ENCODE measurements at regions not wholly inside any gene's neighbourhood (a gene's known extent, or its start where the extent isn't known, plus 50 kb on each side); places are given as distances from the start of the nearest gene placed in this dataset.

DNA sequence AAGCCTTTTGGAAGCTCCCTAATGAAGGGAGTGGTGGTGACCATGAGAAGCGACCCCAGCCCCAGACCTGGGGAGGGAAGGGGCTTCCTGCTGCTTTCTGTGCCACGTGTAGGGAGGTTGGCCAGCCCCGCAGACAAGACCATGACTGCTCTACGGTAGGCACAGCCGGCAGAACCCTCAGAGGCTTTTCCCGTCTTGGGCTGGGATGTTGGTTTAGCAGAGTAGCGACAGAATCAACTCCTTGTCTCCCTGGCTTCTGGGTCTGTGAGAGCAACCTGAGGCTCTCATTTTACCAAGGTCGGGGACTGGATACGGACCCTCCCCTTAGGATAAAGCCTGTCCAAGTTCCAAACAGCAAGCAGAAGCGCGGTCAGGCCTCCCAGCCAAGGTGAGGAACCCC is 123.3 kb downstream of the AXIN2 start:
- Mint-ChIP-seq H3K4me3 (no peak overlapping the region), H3K4me1 (peaks cover 53% of the 10 kb centered on the region), H3K9me3 (no peaks in the 10 kb centered on the region), H3K36me3 (no peaks in the 10 kb centered on the region), H3K27me3 (ENCODE audit: low read depth) (no peaks in the 10 kb centered on the region), H3K27ac (peak overlapping the region; percentile 87)
- TF ChIP-seq, protein P1, sequence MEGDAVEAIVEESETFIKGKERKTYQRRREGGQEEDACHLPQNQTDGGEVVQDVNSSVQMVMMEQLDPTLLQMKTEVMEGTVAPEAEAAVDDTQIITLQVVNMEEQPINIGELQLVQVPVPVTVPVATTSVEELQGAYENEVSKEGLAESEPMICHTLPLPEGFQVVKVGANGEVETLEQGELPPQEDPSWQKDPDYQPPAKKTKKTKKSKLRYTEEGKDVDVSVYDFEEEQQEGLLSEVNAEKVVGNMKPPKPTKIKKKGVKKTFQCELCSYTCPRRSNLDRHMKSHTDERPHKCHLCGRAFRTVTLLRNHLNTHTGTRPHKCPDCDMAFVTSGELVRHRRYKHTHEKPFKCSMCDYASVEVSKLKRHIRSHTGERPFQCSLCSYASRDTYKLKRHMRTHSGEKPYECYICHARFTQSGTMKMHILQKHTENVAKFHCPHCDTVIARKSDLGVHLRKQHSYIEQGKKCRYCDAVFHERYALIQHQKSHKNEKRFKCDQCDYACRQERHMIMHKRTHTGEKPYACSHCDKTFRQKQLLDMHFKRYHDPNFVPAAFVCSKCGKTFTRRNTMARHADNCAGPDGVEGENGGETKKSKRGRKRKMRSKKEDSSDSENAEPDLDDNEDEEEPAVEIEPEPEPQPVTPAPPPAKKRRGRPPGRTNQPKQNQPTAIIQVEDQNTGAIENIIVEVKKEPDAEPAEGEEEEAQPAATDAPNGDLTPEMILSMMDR (IDR thresholded peaks at IDR 0.05; ENCODE audit: unreplicated experiment) = no peak
- no peak for DNase-seq (ENCODE audit: low spot score in 2 of 2, unreplicated experiment in 2 of 2)

DNA sequence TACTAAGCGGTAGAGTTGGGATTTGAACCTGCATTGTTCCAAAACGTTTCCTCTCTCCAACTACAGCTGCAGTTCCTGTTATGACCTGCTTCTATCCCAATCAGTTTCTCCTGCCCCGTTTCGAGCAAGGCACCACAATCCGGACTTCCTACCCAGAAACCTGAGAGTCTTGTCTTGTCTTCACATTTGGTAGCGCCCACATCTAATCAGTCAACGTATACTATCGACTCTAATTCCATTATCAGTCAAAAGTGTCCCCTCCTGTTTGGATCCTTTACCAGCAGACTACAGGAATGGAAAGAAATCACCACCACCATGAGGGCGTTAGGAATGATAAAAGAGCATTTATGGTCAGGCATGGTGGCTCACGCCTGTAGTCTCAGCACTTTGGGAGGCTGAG is 124.6 kb downstream of the AXIN2 start:
- Mint-ChIP-seq H3K27me3 (ENCODE audit: low read depth) (no peaks in the 10 kb centered on the region), H3K4me1 (peaks cover 49% of the 10 kb centered on the region), H3K27ac (peak overlapping the region; percentile 48), H3K9me3 (peaks cover 8% of the 10 kb centered on the region), H3K4me3 (no peak overlapping the region), H3K36me3 (no peaks in the 10 kb centered on the region)
- TF ChIP-seq, protein P1 (IDR thresholded peaks at IDR 0.05; ENCODE audit: unreplicated experiment) = no peak
- no peak for DNase-seq (ENCODE audit: low spot score in 2 of 2, unreplicated experiment in 2 of 2)

DNA sequence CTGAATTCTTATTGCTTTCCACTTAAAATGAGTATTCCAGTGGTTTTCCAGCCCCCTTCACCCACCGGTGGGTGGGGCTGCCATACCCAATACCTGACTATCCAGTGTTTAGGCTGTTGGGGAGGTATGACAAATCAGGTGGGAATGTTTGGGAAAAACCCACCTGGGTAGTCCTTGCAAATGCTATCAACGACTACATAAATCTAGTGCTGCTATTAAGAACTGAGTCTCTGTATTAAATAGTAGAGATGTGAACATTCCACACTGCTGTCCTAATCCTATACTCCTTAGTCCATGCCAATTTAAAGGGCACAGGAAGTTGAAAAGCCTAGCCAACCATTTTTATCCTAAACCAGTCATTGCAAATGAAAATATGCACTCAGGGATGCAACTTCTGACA is 126.6 kb downstream of the AXIN2 start:
- Mint-ChIP-seq H3K4me3 (no peak overlapping the region), H3K27ac (peak overlapping the region; percentile 36), H3K4me1 (peaks cover 41% of the 10 kb centered on the region), H3K9me3 (peaks cover 12% of the 10 kb centered on the region), H3K27me3 (ENCODE audit: low read depth) (no peaks in the 10 kb centered on the region), H3K36me3 (no peaks in the 10 kb centered on the region)
- DNase-seq (ENCODE audit: low spot score in 2 of 2, unreplicated experiment in 2 of 2) = no peak
- TF ChIP-seq, protein P1 (IDR thresholded peaks at IDR 0.05; ENCODE audit: unreplicated experiment) = no peak

DNA sequence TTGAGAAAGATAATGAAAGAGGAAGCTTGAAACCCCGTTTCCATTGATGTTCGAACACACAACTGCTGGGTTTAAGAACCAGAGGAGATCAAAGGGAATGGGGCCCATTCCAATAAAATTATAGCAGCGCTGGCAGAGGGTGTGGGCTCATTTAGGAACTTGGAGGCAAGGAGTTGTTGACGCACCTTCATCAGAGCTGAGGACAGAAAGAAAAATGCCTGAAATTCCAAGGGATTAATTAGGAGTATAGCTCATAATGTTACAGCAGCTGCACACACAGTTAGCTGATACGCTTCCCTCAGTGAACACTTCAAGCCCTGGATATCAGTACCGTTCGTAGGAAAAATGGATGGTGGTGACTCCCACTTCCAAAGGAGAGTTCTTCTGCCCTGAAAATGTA is 127.2 kb downstream of the AXIN2 start:
- Mint-ChIP-seq H3K36me3 (no peaks in the 10 kb centered on the region), H3K4me3 (no peak overlapping the region), H3K27me3 (ENCODE audit: low read depth) (no peaks in the 10 kb centered on the region), H3K9me3 (peaks cover 12% of the 10 kb centered on the region), H3K27ac (peak overlapping the region; percentile 92), H3K4me1 (peaks cover 40% of the 10 kb centered on the region)
- no peak for DNase-seq (ENCODE audit: low spot score in 2 of 2, unreplicated experiment in 2 of 2)
- TF ChIP-seq, protein P1 (IDR thresholded peaks at IDR 0.05; ENCODE audit: unreplicated experiment) = no peak

DNA sequence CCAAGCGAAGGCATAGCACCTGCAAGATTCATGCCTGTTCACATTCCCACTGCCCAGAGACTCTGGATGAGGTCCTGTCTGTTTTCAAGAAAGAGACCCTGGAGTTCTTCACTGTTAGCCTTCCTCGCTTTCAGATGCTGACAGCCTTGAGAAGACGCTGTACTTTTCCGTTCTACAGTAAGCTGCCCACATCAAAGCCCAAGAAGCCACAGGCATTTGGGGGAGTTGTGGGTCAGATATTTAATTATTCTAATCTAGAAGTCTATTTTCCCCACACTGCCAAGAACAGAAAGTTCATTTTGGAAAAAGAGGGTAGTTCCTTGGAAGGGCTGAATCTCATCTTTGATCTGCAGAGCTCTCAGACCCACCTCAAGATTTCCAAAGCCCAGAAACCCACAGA is 127.9 kb downstream of the AXIN2 start:
- no peaks in the 10 kb centered on the region for H3K36me3 Mint-ChIP-seq
- H3K27me3 Mint-ChIP-seq (ENCODE audit: low read depth) = no peaks in the 10 kb centered on the region
- TF ChIP-seq, protein P1 (IDR thresholded peaks at IDR 0.05; ENCODE audit: unreplicated experiment) = no peak
- DNase-seq (ENCODE audit: low spot score in 2 of 2, unreplicated experiment in 2 of 2) = no peak
- no peak overlapping the region for H3K4me3 Mint-ChIP-seq
- H3K4me1 Mint-ChIP-seq = peaks cover 33% of the 10 kb centered on the region
- peaks cover 12% of the 10 kb centered on the region for H3K9me3 Mint-ChIP-seq
- peak overlapping the region; percentile 92 for H3K27ac Mint-ChIP-seq

DNA sequence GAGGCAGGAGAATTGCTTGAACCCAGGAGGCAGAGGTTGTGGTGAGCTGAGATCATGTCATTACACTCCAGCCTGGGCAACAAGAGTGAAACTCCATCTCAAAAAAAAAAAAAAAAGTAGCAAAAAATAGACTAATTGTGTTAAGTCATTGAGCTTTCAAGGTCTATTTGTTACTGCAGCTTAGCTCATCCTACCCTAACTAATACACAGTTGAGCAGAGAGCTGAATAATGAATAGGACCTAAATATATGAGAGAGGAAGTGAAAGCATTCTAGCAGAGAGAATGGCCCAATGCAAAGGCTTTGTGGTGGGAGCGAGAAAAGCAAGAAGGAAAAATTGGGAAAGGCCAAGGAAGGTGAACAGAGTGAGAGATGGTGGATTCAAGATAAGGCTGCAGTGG is 128.3 kb downstream of the AXIN2 start:
- H3K9me3 Mint-ChIP-seq = peaks cover 12% of the 10 kb centered on the region
- peaks cover 29% of the 10 kb centered on the region for H3K4me1 Mint-ChIP-seq
- TF ChIP-seq, protein P1 (IDR thresholded peaks at IDR 0.05; ENCODE audit: unreplicated experiment) = no peak
- H3K4me3 Mint-ChIP-seq = no peak overlapping the region
- H3K27me3 Mint-ChIP-seq (ENCODE audit: low read depth) = no peaks in the 10 kb centered on the region
- DNase-seq (ENCODE audit: low spot score in 2 of 2, unreplicated experiment in 2 of 2) = no peak
- no peaks in the 10 kb centered on the region for H3K36me3 Mint-ChIP-seq
- peak overlapping the region; percentile 92 for H3K27ac Mint-ChIP-seq
